ENCODE measurements at regions not wholly inside any gene's neighbourhood (a gene's known extent, or its start where the extent isn't known, plus 50 kb on each side); places are given as distances from the start of the nearest gene placed in this dataset.
A peak's percentile ranks its signal among the peaks of the same experiment; 100 is the strongest.

- Mint-ChIP-seq H3K36me3 (ENCODE audit: insufficient read depth, unreplicated experiment) (no peaks in the 10 kb centered on the region), H3K4me3 (ENCODE audit: unreplicated experiment) (no peak overlapping the region), H3K4me1 (ENCODE audit: low read depth, unreplicated experiment) (no peaks in the 10 kb centered on the region), H3K27me3 (ENCODE audit: insufficient read depth, unreplicated experiment) (no peaks in the 10 kb centered on the region), H3K9me3 (ENCODE audit: unreplicated experiment) (no peaks in the 10 kb centered on the region), H3K27ac (ENCODE audit: unreplicated experiment) (no peak overlapping the region)
- no TSS peak for BruUV-seq (replicated peaks)
- CTCF ChIA-PET: no interaction called here
- no peaks in the 10 kb centered on the region for H3K4me1 ChIP-seq
- no peak for DNase-seq
- intact Hi-C loops (cut with micrococcal nuclease; ENCODE audit: unreplicated experiment): no loop called here
- H3K4me3 ChIP-seq (ENCODE audit: low read depth, low read length): no peak overlapping the region
- no peaks in the 10 kb centered on the region for H3K36me3 ChIP-seq (ENCODE audit: control insufficient read depth, insufficient read depth, low read length)
- no peaks in the 10 kb centered on the region for H3K9me3 ChIP-seq
- no peaks in the 10 kb centered on the region for H3K27me3 ChIP-seq (replicated peaks; ENCODE audit: control insufficient read depth, insufficient read depth, low read length)
- TF ChIP-seq CTCF (IDR thresholded peaks at IDR 0.05; ENCODE audit: insufficient read depth in 1 of 2, low read depth in 1 of 2, low read length in 1 of 2, severe bottlenecking in 1 of 2, unreplicated experiment in 1 of 2): no peak
- POLR2A ChIA-PET: no interaction called here
Measured at GRCh38 chrX:106468433-106468832, 143.3 kb upstream of the RADX start.

- Histone ChIP-seq H3K4me3 (ENCODE audit: low read depth, low read length) (no peak overlapping the region), H3K4me1 (no peaks in the 10 kb centered on the region), H3K9me3 (no peaks in the 10 kb centered on the region), H3K27me3 (replicated peaks; ENCODE audit: control insufficient read depth, insufficient read depth, low read length) (no peaks in the 10 kb centered on the region), H3K36me3 (ENCODE audit: control insufficient read depth, insufficient read depth, low read length) (no peaks in the 10 kb centered on the region)
- Mint-ChIP-seq H3K4me3 (ENCODE audit: unreplicated experiment) (no peak overlapping the region), H3K27me3 (ENCODE audit: insufficient read depth, unreplicated experiment) (no peaks in the 10 kb centered on the region), H3K4me1 (ENCODE audit: low read depth, unreplicated experiment) (no peaks in the 10 kb centered on the region), H3K27ac (ENCODE audit: unreplicated experiment) (no peak overlapping the region), H3K36me3 (ENCODE audit: insufficient read depth, unreplicated experiment) (no peaks in the 10 kb centered on the region), H3K9me3 (ENCODE audit: unreplicated experiment) (no peaks in the 10 kb centered on the region)
- no TSS peak for BruUV-seq (replicated peaks)
- intact Hi-C loops (cut with micrococcal nuclease; ENCODE audit: unreplicated experiment): loop anchor here (10.0 kb wide), 4 partner anchors 215 to 395 kb away; no protein-coding TSS in a partner anchor
- POLR2A ChIA-PET: no interaction called here
- DNase-seq: no peak
- CTCF ChIA-PET: interaction anchor here (1.2 kb wide), 1 partner anchor 140 kb away, joined by 3 read pairs; no protein-coding TSS in a partner anchor
- no peak for TF ChIP-seq CTCF (IDR thresholded peaks at IDR 0.05; ENCODE audit: insufficient read depth in 1 of 2, low read depth in 1 of 2, low read length in 1 of 2, severe bottlenecking in 1 of 2, unreplicated experiment in 1 of 2)
Measured at GRCh38 chrX:106479920-106480319, 131.9 kb upstream of the RADX start.

GRCh38 chrX:106481341-106481740 is 130.4 kb upstream of the RADX start:
- DNase-seq: peak; percentile 36 to 69

More at GRCh38 chrX:106481341-106481740, 130.4 kb upstream of the RADX start:
- ChIA-PET POLR2A (no interaction called here), CTCF (no interaction called here)
- H3K4me3 Mint-ChIP-seq (ENCODE audit: unreplicated experiment): no peak overlapping the region
- no peaks in the 10 kb centered on the region for H3K4me1 ChIP-seq
- H3K4me1 Mint-ChIP-seq (ENCODE audit: low read depth, unreplicated experiment): no peaks in the 10 kb centered on the region
- H3K9me3 Mint-ChIP-seq (ENCODE audit: unreplicated experiment): no peaks in the 10 kb centered on the region
- no peaks in the 10 kb centered on the region for H3K36me3 ChIP-seq (ENCODE audit: control insufficient read depth, insufficient read depth, low read length)
- intact Hi-C loops (cut with micrococcal nuclease; ENCODE audit: unreplicated experiment): loop anchor here (1.0 to 10.0 kb wide), 5 partner anchors 130 to 393 kb away; partner anchors contain the start of gene RADX
- TF ChIP-seq CTCF (IDR thresholded peaks at IDR 0.05; ENCODE audit: insufficient read depth in 1 of 2, low read depth in 1 of 2, low read length in 1 of 2, severe bottlenecking in 1 of 2, unreplicated experiment in 1 of 2): peak; percentile 51 to 53
- BruUV-seq (replicated peaks): no TSS peak
- H3K27me3 ChIP-seq (replicated peaks; ENCODE audit: control insufficient read depth, insufficient read depth, low read length): no peaks in the 10 kb centered on the region
- H3K36me3 Mint-ChIP-seq (ENCODE audit: insufficient read depth, unreplicated experiment): no peaks in the 10 kb centered on the region
- H3K27me3 Mint-ChIP-seq (ENCODE audit: insufficient read depth, unreplicated experiment): no peaks in the 10 kb centered on the region
- H3K4me3 ChIP-seq (ENCODE audit: low read depth, low read length): no peak overlapping the region
- no peaks in the 10 kb centered on the region for H3K9me3 ChIP-seq
- no peak overlapping the region for H3K27ac Mint-ChIP-seq (ENCODE audit: unreplicated experiment)
